HL-60 (cell line): ENCODE measurements at regions not wholly inside any gene's neighbourhood (a gene's known extent, or its start where the extent isn't known, plus 50 kb on each side); places are given as distances from the start of the nearest gene placed in this dataset.

ENCODE experiments used
- CTCF ChIP-seq: IDR thresholded peaks from one replicate; pipeline ENCODE4 v1.5.1; 2011; ENCODE audit warnings: low read length, control low read depth, inconsistent platforms; ENCODE audit not compliant: insufficient read depth
- POLR2AphosphoS5 ChIP-seq: IDR thresholded peaks from 2 replicates; pipeline ENCODE4 v1.6.1; 2012; ENCODE audit warnings: low read depth

GRCh38 chr2:16900405-16901025 is 234.9 kb upstream of the CYRIA start:
- TF ChIP-seq CTCF (peak; percentile 94), POLR2AphosphoS5 (no peak)
